T-helper 1 cell treated with Interleukin-12 subunit alpha and Interleukin-12 subunit beta and Interleukin-4 antibody, amounts not matched to agents 30 ng/mL and 1 ng/mL, for 36 hours (primary cell): ENCODE measurements at regions not wholly inside any gene's neighbourhood (a gene's known extent, or its start where the extent isn't known, plus 50 kb on each side); places are given as distances from the start of the nearest gene placed in this dataset.

Experiments used
- intact Hi-C: fragments of 100-400 bp; cut with micrococcal nuclease; formaldehyde crosslinking; loops from one replicate; pipeline ENCODE4 v1.15.1; 2024

GRCh38 chr7:114007386-114007785 lies 88.6 kb upstream of the PPP1R3A start:
- intact Hi-C loops, result no loop called here

- intact Hi-C loops, result no loop called here
Observed at GRCh38 chr7:113998934-113999333, 80.1 kb upstream of the PPP1R3A start.

DNA sequence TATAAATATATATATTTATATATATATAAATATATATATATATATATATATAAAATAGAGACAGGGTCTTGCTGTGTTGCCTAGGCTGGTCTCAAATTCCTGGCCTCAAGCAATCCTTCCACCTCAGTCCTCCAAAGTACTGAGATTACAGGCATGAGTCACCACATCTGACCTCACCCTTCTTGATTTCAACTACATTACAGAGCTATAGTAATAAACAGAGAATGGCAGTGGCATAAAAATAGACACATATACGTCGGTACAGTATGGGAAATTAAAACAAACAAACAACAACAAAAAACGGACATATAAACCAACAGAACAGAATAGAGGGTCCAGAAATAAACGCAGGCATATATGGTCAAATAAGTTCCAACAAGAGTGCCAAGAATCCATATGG lies 77.6 kb upstream of the PPP1R3A start:
- intact Hi-C loops, result no loop called here

GRCh38 chr7:113986216-113986615 lies 67.4 kb upstream of the PPP1R3A start:
- intact Hi-C loops, result no loop called here

DNA sequence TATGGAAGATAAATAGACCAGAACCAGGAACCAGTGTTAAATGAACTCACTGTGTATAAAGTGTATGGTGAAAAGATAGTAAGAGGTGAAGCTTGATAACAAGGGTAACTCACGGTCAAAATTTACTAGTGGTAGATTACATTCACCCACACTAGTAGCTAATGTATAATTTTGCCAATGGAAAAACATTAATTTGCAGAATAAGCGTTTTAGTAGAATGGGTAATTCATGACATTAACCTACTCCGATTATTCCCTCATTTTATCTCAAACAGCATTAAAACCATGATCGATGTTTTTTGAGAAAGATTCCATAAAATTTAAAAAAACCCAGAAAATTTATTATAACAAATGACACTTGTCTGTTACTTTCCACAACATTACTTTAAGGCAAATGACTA lies 57.7 kb upstream of the PPP1R3A start:
- intact Hi-C loops, result no loop called here

GRCh38 chr7:113968713-113969112 lies 49.9 kb upstream of the PPP1R3A start:
- intact Hi-C loops, result no loop called here
